NCI-H2227 treated with DMSO at 0.1 percent for 48 hours (cell line): ENCODE measurements at regions not wholly inside any gene's neighbourhood (a gene's known extent, or its start where the extent isn't known, plus 50 kb on each side); places are given as distances from the start of the nearest gene placed in this dataset.
"Not testable (repeated sequence)": the region's sequence is repeated elsewhere in the genome, so short reads cannot be mapped to it uniquely, and the experiment has no call there.

Experiments
- DNase-seq: peaks from one replicate; lab custom pipeline; 2025; lab: John Stamatoyannopoulos, UW

- DNase-seq, result no peak
Observed at GRCh38 chr13:65155861-65156260, 2074.3 kb downstream of the PCDH9 start.

- no peak for DNase-seq
Observed at GRCh38 chr13:65154661-65155447, 2075.3 kb downstream of the PCDH9 start.

GRCh38 chr13:65149687-65150086, 2080.4 kb downstream of the PCDH9 start:
- no peak for DNase-seq

GRCh38 chr13:65143920-65144319, 2086.2 kb downstream of the PCDH9 start:
- no peak for DNase-seq

- DNase-seq, result no peak
Observed at GRCh38 chr13:65133094-65133493, 2097.0 kb downstream of the PCDH9 start.

GRCh38 chr13:65125236-65125635, 2104.9 kb downstream of the PCDH9 start:
- DNase-seq, result no peak

GRCh38 chr13:65112531-65112941, 2117.6 kb downstream of the PCDH9 start:
- no peak for DNase-seq

GRCh38 chr13:65112123-65112522, 2118.0 kb downstream of the PCDH9 start:
- DNase-seq, result no peak

GRCh38 chr13:65111223-65111622, 2118.9 kb downstream of the PCDH9 start:
- DNase-seq, result no peak

- not testable (repeated sequence) for DNase-seq
Observed at GRCh38 chr13:65104436-65104835, 2125.7 kb downstream of the PCDH9 start.

- DNase-seq, result no peak
Observed at GRCh38 chr13:65103351-65103750, 2126.8 kb downstream of the PCDH9 start.

GRCh38 chr13:65095161-65096082, 2134.7 kb downstream of the PCDH9 start:
- no peak for DNase-seq

- no peak for DNase-seq
Observed at GRCh38 chr13:65093357-65093756, 2136.8 kb downstream of the PCDH9 start.

- DNase-seq, result no peak
Observed at GRCh38 chr13:65091031-65091430, 2139.1 kb downstream of the PCDH9 start.

- no peak for DNase-seq
Observed at GRCh38 chr13:65090186-65090585, 2139.9 kb downstream of the PCDH9 start.

GRCh38 chr13:65088906-65089305, 2141.2 kb downstream of the PCDH9 start:
- DNase-seq, result no peak

- no peak for DNase-seq
Observed at GRCh38 chr13:65085977-65086376, 2144.2 kb downstream of the PCDH9 start.

- no peak for DNase-seq
Observed at GRCh38 chr13:65074248-65074647, 2155.9 kb downstream of the PCDH9 start.

- DNase-seq, result no peak
Observed at GRCh38 chr13:65064967-65065366, 2165.2 kb downstream of the PCDH9 start.

GRCh38 chr13:65063753-65064152, 2166.4 kb downstream of the PCDH9 start:
- no peak for DNase-seq

- DNase-seq, result no peak
Observed at GRCh38 chr13:65057986-65058385, 2172.2 kb downstream of the PCDH9 start.

GRCh38 chr13:65054277-65054676, 2175.9 kb downstream of the PCDH9 start:
- no peak for DNase-seq

GRCh38 chr13:65036999-65037398, 2193.1 kb downstream of the PCDH9 start:
- no peak for DNase-seq
